ENCODE measurements at regions not wholly inside any gene's neighbourhood (a gene's known extent, or its start where the extent isn't known, plus 50 kb on each side); places are given as distances from the start of the nearest gene placed in this dataset.

- no peak overlapping the region for H3K4me3 ChIP-seq
- no peak for TF ChIP-seq CTCF (IDR thresholded peaks at IDR 0.05)
- intact Hi-C loops (cut with DNase I, micrococcal nuclease): no loop called here
- ATAC-seq (no peak), DNase-seq (no peak)
- H3K4me1 ChIP-seq (ENCODE audit: low read depth): no peaks in the 10 kb centered on the region
- H3K9me3 ChIP-seq: no peaks in the 10 kb centered on the region
- H3K36me3 ChIP-seq (ENCODE audit: low read depth): no peaks in the 10 kb centered on the region
Observed at GRCh38 chr10:59060852-59061251, 115.6 kb upstream of the PHYHIPL start.

- TF ChIP-seq CTCF (IDR thresholded peaks at IDR 0.05): no peak
- H3K9me3 ChIP-seq: no peaks in the 10 kb centered on the region
- no peaks in the 10 kb centered on the region for H3K4me1 ChIP-seq (ENCODE audit: low read depth)
- no peak for ATAC-seq
- no peak for DNase-seq
- H3K4me3 ChIP-seq: no peak overlapping the region
- intact Hi-C loops (cut with DNase I, micrococcal nuclease): no loop called here
- no peaks in the 10 kb centered on the region for H3K36me3 ChIP-seq (ENCODE audit: low read depth)
Observed at GRCh38 chr10:59063491-59063890, 113.0 kb upstream of the PHYHIPL start.

- intact Hi-C loops (cut with DNase I, micrococcal nuclease): no loop called here
- Histone ChIP-seq H3K4me1 (ENCODE audit: low read depth) (no peaks in the 10 kb centered on the region), H3K9me3 (no peaks in the 10 kb centered on the region), H3K4me3 (no peak overlapping the region), H3K36me3 (ENCODE audit: low read depth) (no peaks in the 10 kb centered on the region)
- TF ChIP-seq CTCF (IDR thresholded peaks at IDR 0.05): no peak
- ATAC-seq (no peak), DNase-seq (no peak)
Observed at GRCh38 chr10:59064080-59064692, 112.3 kb upstream of the PHYHIPL start.

- intact Hi-C loops (cut with DNase I, micrococcal nuclease): no loop called here
- no peak for TF ChIP-seq CTCF (IDR thresholded peaks at IDR 0.05)
- no peak overlapping the region for H3K4me3 ChIP-seq
- H3K4me1 ChIP-seq (ENCODE audit: low read depth): no peaks in the 10 kb centered on the region
- DNase-seq (no peak), ATAC-seq (no peak)
- no peaks in the 10 kb centered on the region for H3K36me3 ChIP-seq (ENCODE audit: low read depth)
- H3K9me3 ChIP-seq: no peaks in the 10 kb centered on the region
Observed at GRCh38 chr10:59064759-59065539, 111.5 kb upstream of the PHYHIPL start.

GRCh38 chr10:59068581-59069191, 107.8 kb upstream of the PHYHIPL start:
- ATAC-seq: no peak
- intact Hi-C loops (cut with DNase I, micrococcal nuclease): no loop called here
- no peak for TF ChIP-seq CTCF (IDR thresholded peaks at IDR 0.05)
- Histone ChIP-seq H3K4me3 (no peak overlapping the region), H3K4me1 (ENCODE audit: low read depth) (no peaks in the 10 kb centered on the region), H3K9me3 (no peaks in the 10 kb centered on the region), H3K36me3 (ENCODE audit: low read depth) (no peaks in the 10 kb centered on the region)
- DNase-seq: no peak
